SJSA1 (cell line): ENCODE measurements at regions not wholly inside any gene's neighbourhood (a gene's known extent, or its start where the extent isn't known, plus 50 kb on each side); places are given as distances from the start of the nearest gene placed in this dataset.

ENCODE experiments used
- DNase-seq, 2 experiments: peaks; one replicate each; pipeline ENCODE4 v3.0.0-alpha.2; 2015 to 2020; ENCODE audit warnings: low spot score in 2 of 2, low read depth in 1 of 2
- H3K27ac ChIP-seq: fragments of 250-450 bp; sonication (Bioruptor Pico); 2 replicates; pipeline ENCODE4 v1.5.1; 2020; ENCODE audit warnings: mild to moderate bottlenecking, moderate library complexity
- H3K27me3 ChIP-seq: fragments of 250-450 bp; sonication (Bioruptor Pico); replicated peaks from 2 replicates; pipeline ENCODE4 v1.5.1; 2020; ENCODE audit warnings: mild to moderate bottlenecking, moderate library complexity
- H3K36me3 ChIP-seq: fragments of 250-450 bp; sonication (Bioruptor Pico); 2 replicates; pipeline ENCODE4 v1.5.1; 2020; ENCODE audit warnings: mild to moderate bottlenecking
- H3K4me1 ChIP-seq: fragments of 250-450 bp; sonication (Bioruptor Pico); replicated peaks from 2 replicates; pipeline ENCODE4 v1.6.1; 2021; ENCODE audit warnings: mild to moderate bottlenecking
- H3K4me3 ChIP-seq: fragments of 250-450 bp; sonication (Bioruptor Pico); 2 replicates; pipeline ENCODE4 v1.5.1; 2020; ENCODE audit warnings: mild to moderate bottlenecking
- H3K9me3 ChIP-seq: fragments of 250-450 bp; sonication (Bioruptor Pico); replicated peaks from 2 replicates; pipeline ENCODE4 v1.5.1; 2020; ENCODE audit warnings: mild to moderate bottlenecking

GRCh38 chr21:41558842-41559241 is 50.9 kb upstream of the TMPRSS2 start:
- H3K4me1 ChIP-seq = peaks cover 9% of the 10 kb centered on the region
- H3K4me3 ChIP-seq = no peak overlapping the region
- no peaks in the 10 kb centered on the region for H3K9me3 ChIP-seq
- no peak overlapping the region for H3K27ac ChIP-seq
- H3K27me3 ChIP-seq = no peaks in the 10 kb centered on the region
- no peaks in the 10 kb centered on the region for H3K36me3 ChIP-seq
- no peak for DNase-seq

DNA sequence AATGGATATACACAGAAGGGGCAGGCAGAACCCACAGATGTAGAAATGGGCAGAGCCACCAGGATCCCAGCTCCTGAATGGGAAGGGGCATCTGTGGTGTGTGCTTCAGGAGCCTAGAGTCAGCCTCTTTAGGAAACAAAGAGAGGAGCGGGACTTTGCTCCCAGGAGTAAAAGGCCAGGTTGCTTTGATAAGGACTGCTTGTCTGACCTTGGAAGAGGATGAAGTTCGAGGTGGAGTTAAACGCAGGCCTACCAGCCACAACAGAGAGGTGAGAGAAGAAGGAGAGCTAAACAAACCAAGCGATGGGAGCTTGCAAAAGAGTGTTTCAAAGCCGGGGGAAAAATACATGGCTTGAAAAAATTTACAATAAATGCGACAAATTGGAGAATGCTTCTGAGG is 49.9 kb upstream of the TMPRSS2 start:
- no peak for DNase-seq
- Histone ChIP-seq H3K4me1 (peaks cover 9% of the 10 kb centered on the region), H3K27ac (no peak overlapping the region), H3K4me3 (no peak overlapping the region), H3K9me3 (no peaks in the 10 kb centered on the region), H3K27me3 (no peaks in the 10 kb centered on the region), H3K36me3 (no peaks in the 10 kb centered on the region)
